ENCODE measurements at regions not wholly inside any gene's neighbourhood (a gene's known extent, or its start where the extent isn't known, plus 50 kb on each side); places are given as distances from the start of the nearest gene placed in this dataset.
"Not testable (repeated sequence)": the region's sequence is repeated elsewhere in the genome, so short reads cannot be mapped to it uniquely, and the experiment has no call there.

- H3K9me3 ChIP-seq (ENCODE audit: control insufficient read depth in 4 of 4, insufficient read depth in 3 of 4, low read length in 3 of 4), result peaks cover 0 to 5% (median 0%) of the 10 kb centered on the region in 4 donors
- no peaks in the 10 kb centered on the region for H3K27me3 ChIP-seq (ENCODE audit: control insufficient read depth in 3 of 3, insufficient read depth in 3 of 3, low read length in 2 of 3)
- H3K9ac ChIP-seq (ENCODE audit: insufficient read depth in 1 of 2, low read length in 2 of 2), result no peak overlapping the region
- H3K36me3 ChIP-seq (ENCODE audit: control insufficient read depth in 4 of 4, insufficient read depth in 4 of 4, low read length in 4 of 4), result no peaks in the 10 kb centered on the region
- TF ChIP-seq CTCF (IDR thresholded peaks at IDR 0.05; ENCODE audit: control extremely low read depth, extremely low read depth), result no peak
- H3K4me1 ChIP-seq (ENCODE audit: control insufficient read depth in 5 of 5, insufficient read depth in 5 of 5, low read length in 5 of 5), result no peaks in the 10 kb centered on the region
- DNase-seq, result no peak
- WGBS, 2 donors, result 70 to 80% methylated on average over 7 of the region's 7 CpGs
- no peak for ATAC-seq (ENCODE audit: insufficient read depth, low FRiP score)
- H3K4me3 ChIP-seq, result no peak overlapping the region
- no peak overlapping the region for H3K27ac ChIP-seq (ENCODE audit: low read depth in 1 of 2, low read length in 1 of 2)
Measured at GRCh38 chr13:87172166-87172835, 498.9 kb upstream of the SLITRK5 start.

- not testable (repeated sequence) for H3K9me3 ChIP-seq (ENCODE audit: control insufficient read depth in 4 of 4, insufficient read depth in 3 of 4, low read length in 3 of 4); H3K27me3 ChIP-seq (ENCODE audit: control insufficient read depth in 3 of 3, insufficient read depth in 3 of 3, low read length in 2 of 3); H3K27ac ChIP-seq (ENCODE audit: low read depth in 1 of 2, low read length in 1 of 2); H3K9ac ChIP-seq (ENCODE audit: insufficient read depth in 1 of 2, low read length in 2 of 2); ATAC-seq (ENCODE audit: insufficient read depth, low FRiP score); H3K4me3 ChIP-seq; H3K36me3 ChIP-seq (ENCODE audit: control insufficient read depth in 4 of 4, insufficient read depth in 4 of 4, low read length in 4 of 4); H3K4me1 ChIP-seq (ENCODE audit: control insufficient read depth in 5 of 5, insufficient read depth in 5 of 5, low read length in 5 of 5); DNase-seq
- 95 to 96% methylated on average over 6 of the region's 6 CpGs for WGBS, 2 donors
Measured at GRCh38 chr13:87185138-87185537, 486.0 kb upstream of the SLITRK5 start.

- not testable (repeated sequence) for H3K27ac ChIP-seq (ENCODE audit: low read depth in 1 of 2, low read length in 1 of 2); H3K27me3 ChIP-seq (ENCODE audit: control insufficient read depth in 3 of 3, insufficient read depth in 3 of 3, low read length in 2 of 3); H3K9me3 ChIP-seq (ENCODE audit: control insufficient read depth in 4 of 4, insufficient read depth in 3 of 4, low read length in 3 of 4); H3K4me1 ChIP-seq (ENCODE audit: control insufficient read depth in 5 of 5, insufficient read depth in 5 of 5, low read length in 5 of 5); DNase-seq; H3K36me3 ChIP-seq (ENCODE audit: control insufficient read depth in 4 of 4, insufficient read depth in 4 of 4, low read length in 4 of 4); H3K9ac ChIP-seq (ENCODE audit: insufficient read depth in 1 of 2, low read length in 2 of 2); H3K4me3 ChIP-seq; ATAC-seq (ENCODE audit: insufficient read depth, low FRiP score)
- WGBS, 2 donors, result 87 to 88% methylated on average over 4 of the region's 4 CpGs
Measured at GRCh38 chr13:87186647-87187046, 484.5 kb upstream of the SLITRK5 start.

- not testable (repeated sequence) for H3K4me1 ChIP-seq (ENCODE audit: control insufficient read depth in 5 of 5, insufficient read depth in 5 of 5, low read length in 5 of 5); ATAC-seq (ENCODE audit: insufficient read depth, low FRiP score); H3K9ac ChIP-seq (ENCODE audit: insufficient read depth in 1 of 2, low read length in 2 of 2); H3K27ac ChIP-seq (ENCODE audit: low read depth in 1 of 2, low read length in 1 of 2); H3K27me3 ChIP-seq (ENCODE audit: control insufficient read depth in 3 of 3, insufficient read depth in 3 of 3, low read length in 2 of 3); H3K36me3 ChIP-seq (ENCODE audit: control insufficient read depth in 4 of 4, insufficient read depth in 4 of 4, low read length in 4 of 4); H3K9me3 ChIP-seq (ENCODE audit: control insufficient read depth in 4 of 4, insufficient read depth in 3 of 4, low read length in 3 of 4); H3K4me3 ChIP-seq; DNase-seq
- WGBS, 2 donors, result 82 to 93% methylated on average over 8 of the region's 8 CpGs
Measured at GRCh38 chr13:87191485-87191884, 479.7 kb upstream of the SLITRK5 start.

- Histone ChIP-seq H3K4me3 (no peak overlapping the region), H3K9ac (ENCODE audit: insufficient read depth in 1 of 2, low read length in 2 of 2) (no peak overlapping the region), H3K27ac (ENCODE audit: low read depth in 1 of 2, low read length in 1 of 2) (no peak overlapping the region), H3K9me3 (ENCODE audit: control insufficient read depth in 4 of 4, insufficient read depth in 3 of 4, low read length in 3 of 4) (no peaks in the 10 kb centered on the region), H3K27me3 (ENCODE audit: control insufficient read depth in 3 of 3, insufficient read depth in 3 of 3, low read length in 2 of 3) (no peaks in the 10 kb centered on the region), H3K4me1 (ENCODE audit: control insufficient read depth in 5 of 5, insufficient read depth in 5 of 5, low read length in 5 of 5) (no peaks in the 10 kb centered on the region), H3K36me3 (ENCODE audit: control insufficient read depth in 4 of 4, insufficient read depth in 4 of 4, low read length in 4 of 4) (no peaks in the 10 kb centered on the region)
- TF ChIP-seq CTCF (IDR thresholded peaks at IDR 0.05; ENCODE audit: control extremely low read depth, extremely low read depth), result no peak
- DNase-seq, result peak in 1 of 3 donors; percentile 9
- no peak for ATAC-seq (ENCODE audit: insufficient read depth, low FRiP score)
- WGBS, 2 donors, result 46 to 69% methylated on average over 3 of the region's 3 CpGs
Measured at GRCh38 chr13:87198371-87198770, 472.8 kb upstream of the SLITRK5 start.
